ENCODE measurements at regions not wholly inside any gene's neighbourhood (a gene's known extent, or its start where the extent isn't known, plus 50 kb on each side); places are given as distances from the start of the nearest gene placed in this dataset.

DNA sequence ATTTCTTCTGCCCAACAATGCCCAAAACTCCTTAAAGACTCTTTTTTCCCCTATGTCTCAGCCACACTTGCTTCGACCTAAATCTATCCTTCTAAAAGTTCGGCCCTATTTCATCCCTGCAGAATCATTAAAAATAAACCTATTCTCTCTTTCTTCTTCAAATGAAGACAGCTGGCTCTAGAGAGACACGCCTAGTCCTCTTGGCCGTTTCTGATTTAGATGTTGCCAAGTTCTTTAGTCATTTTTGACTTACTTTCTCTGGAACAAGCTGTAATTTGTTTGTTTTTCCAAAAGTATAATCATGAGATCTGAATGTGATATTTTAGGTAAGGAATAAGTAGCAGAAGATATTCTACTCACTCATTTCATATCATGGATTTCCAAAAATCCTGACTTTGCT, 211.6 kb downstream of the CENPC start:
- TF ChIP-seq, protein P1, sequence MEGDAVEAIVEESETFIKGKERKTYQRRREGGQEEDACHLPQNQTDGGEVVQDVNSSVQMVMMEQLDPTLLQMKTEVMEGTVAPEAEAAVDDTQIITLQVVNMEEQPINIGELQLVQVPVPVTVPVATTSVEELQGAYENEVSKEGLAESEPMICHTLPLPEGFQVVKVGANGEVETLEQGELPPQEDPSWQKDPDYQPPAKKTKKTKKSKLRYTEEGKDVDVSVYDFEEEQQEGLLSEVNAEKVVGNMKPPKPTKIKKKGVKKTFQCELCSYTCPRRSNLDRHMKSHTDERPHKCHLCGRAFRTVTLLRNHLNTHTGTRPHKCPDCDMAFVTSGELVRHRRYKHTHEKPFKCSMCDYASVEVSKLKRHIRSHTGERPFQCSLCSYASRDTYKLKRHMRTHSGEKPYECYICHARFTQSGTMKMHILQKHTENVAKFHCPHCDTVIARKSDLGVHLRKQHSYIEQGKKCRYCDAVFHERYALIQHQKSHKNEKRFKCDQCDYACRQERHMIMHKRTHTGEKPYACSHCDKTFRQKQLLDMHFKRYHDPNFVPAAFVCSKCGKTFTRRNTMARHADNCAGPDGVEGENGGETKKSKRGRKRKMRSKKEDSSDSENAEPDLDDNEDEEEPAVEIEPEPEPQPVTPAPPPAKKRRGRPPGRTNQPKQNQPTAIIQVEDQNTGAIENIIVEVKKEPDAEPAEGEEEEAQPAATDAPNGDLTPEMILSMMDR (IDR thresholded peaks at IDR 0.05; ENCODE audit: low read depth, low read length, poor library complexity, severe bottlenecking), result no peak
- no peak for TF ChIP-seq EZH2phosphoT487 (IDR thresholded peaks at IDR 0.05; ENCODE audit: borderline replicate concordance, low read length)
